Nephron progenitor cell (in vitro differentiated cells): ENCODE measurements at regions not wholly inside any gene's neighbourhood (a gene's known extent, or its start where the extent isn't known, plus 50 kb on each side); places are given as distances from the start of the nearest gene placed in this dataset.
"Not testable (repeated sequence)": the region's sequence is repeated elsewhere in the genome, so short reads cannot be mapped to it uniquely, and the experiment has no call there.

Source experiments
- DNase-seq: peaks from one replicate; pipeline ENCODE4 v3.0.0; 2021
- H3K27ac Mint-ChIP-seq: 2 replicates; pipeline ENCODE4 v1.8.0; 2021; ENCODE audit warnings: mild to moderate bottlenecking, moderate library complexity, mixed read lengths
- H3K27me3 Mint-ChIP-seq: 2 replicates; pipeline ENCODE4 v1.8.0; 2021; ENCODE audit warnings: mild to moderate bottlenecking, low read depth, mixed read lengths; ENCODE audit not compliant: poor library complexity
- H3K36me3 Mint-ChIP-seq: 2 replicates; pipeline ENCODE4 v1.8.0; 2021; ENCODE audit warnings: low read depth, mixed read lengths
- H3K4me1 Mint-ChIP-seq: 2 replicates; pipeline ENCODE4 v1.8.0; 2021; ENCODE audit warnings: mixed read lengths
- H3K4me3 Mint-ChIP-seq: 2 replicates; pipeline ENCODE4 v1.8.0; 2021; ENCODE audit warnings: mild to moderate bottlenecking, moderate library complexity, mixed read lengths
- H3K9me3 Mint-ChIP-seq: 2 replicates; pipeline ENCODE4 v1.8.0; 2021; ENCODE audit warnings: mild to moderate bottlenecking, moderate library complexity, mixed read lengths
- TF ChIP-seq, protein P1 (sequence below): fragments of 200-600 bp; sonication (generic); IDR thresholded peaks from 2 replicates; pipeline ENCODE4 v1.5.0; 2021; ENCODE audit warnings: antibody characterized with exemption

DNA sequence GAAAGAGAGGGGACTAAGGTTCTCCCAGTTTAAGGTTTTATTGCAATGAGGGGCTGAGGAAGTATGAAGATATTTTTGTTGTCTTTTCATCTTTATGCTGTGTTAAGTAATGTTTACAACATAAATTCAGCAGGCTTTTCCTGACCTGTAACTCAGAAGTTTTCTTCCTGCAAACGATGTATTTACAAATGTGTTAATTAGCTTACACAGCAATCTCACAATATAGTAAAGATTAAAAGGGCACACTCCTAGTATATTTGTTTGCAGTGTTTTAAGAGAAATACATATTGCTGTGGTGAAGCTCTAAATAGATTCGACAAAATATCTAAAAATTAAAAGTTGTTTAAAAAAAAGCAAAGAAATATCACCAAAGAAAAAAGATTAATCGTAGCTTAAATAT lies 55.7 kb downstream of the OR11H12 start:
- H3K27ac Mint-ChIP-seq, result no peak overlapping the region
- no peak overlapping the region for H3K4me3 Mint-ChIP-seq
- H3K36me3 Mint-ChIP-seq, result peaks cover 7% of the 10 kb centered on the region
- no peaks in the 10 kb centered on the region for H3K4me1 Mint-ChIP-seq
- H3K27me3 Mint-ChIP-seq, result no peaks in the 10 kb centered on the region
- no peak for DNase-seq
- H3K9me3 Mint-ChIP-seq, result peaks cover 70% of the 10 kb centered on the region
- TF ChIP-seq, protein P1, sequence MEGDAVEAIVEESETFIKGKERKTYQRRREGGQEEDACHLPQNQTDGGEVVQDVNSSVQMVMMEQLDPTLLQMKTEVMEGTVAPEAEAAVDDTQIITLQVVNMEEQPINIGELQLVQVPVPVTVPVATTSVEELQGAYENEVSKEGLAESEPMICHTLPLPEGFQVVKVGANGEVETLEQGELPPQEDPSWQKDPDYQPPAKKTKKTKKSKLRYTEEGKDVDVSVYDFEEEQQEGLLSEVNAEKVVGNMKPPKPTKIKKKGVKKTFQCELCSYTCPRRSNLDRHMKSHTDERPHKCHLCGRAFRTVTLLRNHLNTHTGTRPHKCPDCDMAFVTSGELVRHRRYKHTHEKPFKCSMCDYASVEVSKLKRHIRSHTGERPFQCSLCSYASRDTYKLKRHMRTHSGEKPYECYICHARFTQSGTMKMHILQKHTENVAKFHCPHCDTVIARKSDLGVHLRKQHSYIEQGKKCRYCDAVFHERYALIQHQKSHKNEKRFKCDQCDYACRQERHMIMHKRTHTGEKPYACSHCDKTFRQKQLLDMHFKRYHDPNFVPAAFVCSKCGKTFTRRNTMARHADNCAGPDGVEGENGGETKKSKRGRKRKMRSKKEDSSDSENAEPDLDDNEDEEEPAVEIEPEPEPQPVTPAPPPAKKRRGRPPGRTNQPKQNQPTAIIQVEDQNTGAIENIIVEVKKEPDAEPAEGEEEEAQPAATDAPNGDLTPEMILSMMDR, result no peak

DNA sequence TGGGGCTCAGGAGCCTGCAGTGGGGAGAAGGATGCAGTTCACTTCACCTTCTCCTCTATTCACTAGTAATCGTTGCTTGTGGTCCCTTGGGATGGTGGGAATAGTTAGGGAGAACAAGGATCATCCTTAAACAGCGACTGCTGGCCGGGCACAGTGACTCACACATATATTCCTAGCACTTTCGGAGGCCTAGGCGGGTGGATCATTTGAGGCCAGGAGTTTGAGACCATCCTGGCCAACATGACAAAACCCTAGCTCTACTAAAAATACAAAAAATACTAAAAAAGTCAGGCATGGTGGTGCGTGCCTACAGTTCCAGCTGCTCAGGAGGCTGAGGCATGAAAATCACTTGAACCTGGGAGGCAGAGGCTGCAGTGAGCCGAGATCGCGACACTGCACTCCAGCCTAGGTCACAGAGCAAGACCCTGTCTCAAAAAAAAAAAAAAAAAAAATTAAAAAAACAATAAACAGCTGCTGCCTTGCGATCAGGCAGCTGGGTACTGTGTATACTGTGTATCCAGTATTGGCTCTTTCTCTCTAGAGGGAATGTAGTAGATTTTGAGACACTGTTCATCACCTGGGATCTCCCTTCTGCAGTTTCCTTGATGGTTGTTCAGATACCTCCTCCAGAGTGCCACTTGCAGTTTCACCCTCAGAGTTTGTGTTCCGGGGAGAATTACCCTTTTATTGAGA lies 59.1 kb downstream of the OR11H12 start:
- peaks cover 93% of the 10 kb centered on the region for H3K9me3 Mint-ChIP-seq
- H3K27ac Mint-ChIP-seq, DNase-seq, H3K27me3 Mint-ChIP-seq, H3K36me3 Mint-ChIP-seq, H3K4me1 Mint-ChIP-seq, H3K4me3 Mint-ChIP-seq: not testable (repeated sequence)

DNA sequence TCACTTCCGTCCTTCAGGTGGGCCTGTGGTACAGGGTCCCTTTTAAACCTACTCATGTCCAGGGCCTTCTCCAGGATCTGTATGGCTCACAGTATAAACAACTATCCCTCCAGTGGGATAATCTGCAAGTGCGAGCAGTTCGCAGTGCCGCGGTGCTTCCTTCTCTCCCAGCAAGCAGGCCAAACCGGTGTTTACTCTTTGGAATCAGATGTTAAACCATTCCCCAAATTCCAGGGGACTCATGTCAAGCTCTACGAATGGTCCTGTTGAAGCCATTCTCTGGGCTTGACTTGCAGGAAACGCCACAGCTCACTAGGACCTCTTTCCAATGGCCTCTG lies 59.6 kb downstream of the OR11H12 start:
- H3K27me3 Mint-ChIP-seq, result no peaks in the 10 kb centered on the region
- peaks cover 93% of the 10 kb centered on the region for H3K9me3 Mint-ChIP-seq
- no peak overlapping the region for H3K4me3 Mint-ChIP-seq
- H3K36me3 Mint-ChIP-seq, result peaks cover 7% of the 10 kb centered on the region
- H3K4me1 Mint-ChIP-seq, result no peaks in the 10 kb centered on the region
- TF ChIP-seq, protein P1, result no peak
- DNase-seq, result no peak
- H3K27ac Mint-ChIP-seq, result no peak overlapping the region

DNA sequence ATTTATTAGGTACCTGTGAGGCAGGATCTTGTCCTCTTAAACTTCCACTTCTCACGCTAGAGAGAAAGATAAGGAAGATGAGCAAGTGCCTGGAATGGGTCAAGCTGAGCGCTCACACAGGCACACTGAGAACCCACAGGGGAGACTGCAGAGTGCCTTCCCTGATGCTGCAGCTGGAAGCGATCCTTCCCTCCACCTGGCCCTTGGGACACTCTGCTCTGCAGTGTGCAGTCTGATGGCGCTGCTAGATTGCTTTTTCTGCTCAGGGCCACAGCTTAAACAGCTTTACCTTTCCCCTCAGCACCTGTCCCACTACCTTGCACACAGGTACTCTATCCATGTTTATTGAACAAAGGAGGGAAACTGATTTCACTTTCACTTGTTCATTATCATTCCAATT lies 66.9 kb downstream of the OR11H12 start:
- H3K9me3 Mint-ChIP-seq, result peaks cover 79% of the 10 kb centered on the region
- H3K4me1 Mint-ChIP-seq, DNase-seq: not testable (repeated sequence)

DNA sequence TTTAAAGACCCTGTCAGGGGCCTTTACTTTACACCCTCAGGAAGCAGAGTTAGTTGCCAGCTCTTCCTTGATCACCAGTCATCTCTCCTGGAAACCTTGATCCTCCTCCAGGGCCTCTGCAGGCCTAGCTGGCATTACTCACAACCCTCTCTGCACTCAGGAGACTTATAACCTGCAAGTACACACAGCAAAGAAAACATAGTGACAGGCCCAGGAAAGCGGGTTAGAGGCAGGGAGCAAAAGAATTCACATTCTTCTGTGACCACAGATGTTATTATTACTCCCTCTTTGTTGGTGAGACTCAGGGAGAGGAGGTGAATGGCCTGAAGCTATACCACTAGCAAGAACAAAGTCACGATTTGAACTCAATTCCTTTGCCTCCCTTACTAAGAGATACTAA lies 87.4 kb downstream of the OR11H12 start:
- H3K9me3 Mint-ChIP-seq, result peaks cover 92% of the 10 kb centered on the region
- H3K27me3 Mint-ChIP-seq, result no peaks in the 10 kb centered on the region

More for the DNA sequence above, 66.9 kb downstream of the OR11H12 start:
- H3K27me3 Mint-ChIP-seq, H3K27ac Mint-ChIP-seq, H3K36me3 Mint-ChIP-seq, H3K4me3 Mint-ChIP-seq: not testable (repeated sequence)

More for the DNA sequence above, 87.4 kb downstream of the OR11H12 start:
- H3K4me1 Mint-ChIP-seq, result no peaks in the 10 kb centered on the region
- no peak overlapping the region for H3K4me3 Mint-ChIP-seq
- no peak overlapping the region for H3K27ac Mint-ChIP-seq
- TF ChIP-seq, protein P1, result no peak
- no peak for DNase-seq
- peaks cover 12% of the 10 kb centered on the region for H3K36me3 Mint-ChIP-seq
